Lower lobe of right lung (tissue), 2 donors: ENCODE measurements at regions not wholly inside any gene's neighbourhood (a gene's known extent, or its start where the extent isn't known, plus 50 kb on each side); places are given as distances from the start of the nearest gene placed in this dataset.

Experiments used
- ATAC-seq, 2 donors: fragments of 200-7000 bp; cut with Tn5 transposase; one replicate each; pipeline ENCODE4 v1.9.1; 2020 to 2022; ENCODE audit warnings: mild to moderate bottlenecking in 2 of 2, moderate library complexity in 2 of 2
- DNase-seq: peaks from one replicate; pipeline ENCODE4 v3.0.0-alpha.2; 2020
- H3K27ac ChIP-seq: fragments of 200-600 bp; one replicate; pipeline ENCODE4 v1.8.0; 2022
- H3K27me3 ChIP-seq: fragments of 200-600 bp; one replicate; pipeline ENCODE4 v1.8.0; 2022; ENCODE audit warnings: low read depth
- H3K36me3 ChIP-seq: fragments of 200-600 bp; one replicate; pipeline ENCODE4 v1.8.0; 2022; ENCODE audit warnings: mild to moderate bottlenecking
- H3K4me1 ChIP-seq: fragments of 200-600 bp; one replicate; pipeline ENCODE4 v1.8.0; 2022
- H3K4me3 ChIP-seq: fragments of 200-600 bp; one replicate; pipeline ENCODE4 v1.8.0; 2022; ENCODE audit warnings: mild to moderate bottlenecking
- H3K9me3 ChIP-seq: fragments of 200-600 bp; one replicate; pipeline ENCODE4 v1.8.0; 2022
- CTCF ChIP-seq: fragments of 200-600 bp; IDR thresholded peaks from one replicate; pipeline ENCODE4 v1.8.0; 2022; ENCODE audit warnings: antibody characterized with exemption, mild to moderate bottlenecking
- intact Hi-C: fragments of 100-400 bp; cut with DNase I; formaldehyde crosslinking; loops from one replicate; pipeline ENCODE4 v1.11.0; 2022
- donor health status: DM: no; HTN: yes; CAD: no; lungs with severe emphysema.

- TF ChIP-seq CTCF = no peak
- DNase-seq = no peak
- intact Hi-C loops = no loop called here
- Histone ChIP-seq H3K36me3 (no peaks in the 10 kb centered on the region), H3K9me3 (no peaks in the 10 kb centered on the region), H3K27me3 (no peaks in the 10 kb centered on the region), H3K4me3 (no peak overlapping the region), H3K4me1 (no peaks in the 10 kb centered on the region), H3K27ac (no peak overlapping the region)
- ATAC-seq = no peak
Observed at GRCh38 chr4:117378942-117379341, 293.6 kb upstream of the TRAM1L1 start.

GRCh38 chr4:117383468-117383867, 298.1 kb upstream of the TRAM1L1 start:
- intact Hi-C loops = no loop called here
- H3K4me1 ChIP-seq = no peaks in the 10 kb centered on the region
- no peak overlapping the region for H3K27ac ChIP-seq
- no peaks in the 10 kb centered on the region for H3K27me3 ChIP-seq
- H3K4me3 ChIP-seq = no peak overlapping the region
- no peak for DNase-seq
- no peak for TF ChIP-seq CTCF
- no peak for ATAC-seq
- no peaks in the 10 kb centered on the region for H3K36me3 ChIP-seq
- H3K9me3 ChIP-seq = no peaks in the 10 kb centered on the region

GRCh38 chr4:117385526-117385925, 300.1 kb upstream of the TRAM1L1 start:
- H3K4me1 ChIP-seq = no peaks in the 10 kb centered on the region
- ATAC-seq (no peak), DNase-seq (no peak)
- H3K4me3 ChIP-seq = no peak overlapping the region
- TF ChIP-seq CTCF = no peak
- H3K9me3 ChIP-seq = no peaks in the 10 kb centered on the region
- no peaks in the 10 kb centered on the region for H3K27me3 ChIP-seq
- H3K27ac ChIP-seq = no peak overlapping the region
- no peaks in the 10 kb centered on the region for H3K36me3 ChIP-seq
- intact Hi-C loops = no loop called here

- ATAC-seq (no peak), DNase-seq (no peak)
- no peaks in the 10 kb centered on the region for H3K36me3 ChIP-seq
- intact Hi-C loops = no loop called here
- no peaks in the 10 kb centered on the region for H3K4me1 ChIP-seq
- H3K27ac ChIP-seq = no peak overlapping the region
- no peak overlapping the region for H3K4me3 ChIP-seq
- H3K9me3 ChIP-seq = no peaks in the 10 kb centered on the region
- no peaks in the 10 kb centered on the region for H3K27me3 ChIP-seq
- TF ChIP-seq CTCF = no peak
Observed at GRCh38 chr4:117387072-117387471, 301.7 kb upstream of the TRAM1L1 start.

GRCh38 chr4:117400039-117400835, 314.9 kb upstream of the TRAM1L1 start:
- no peak for TF ChIP-seq CTCF
- H3K27me3 ChIP-seq = no peaks in the 10 kb centered on the region
- H3K9me3 ChIP-seq = no peaks in the 10 kb centered on the region
- no peak overlapping the region for H3K27ac ChIP-seq
- intact Hi-C loops = no loop called here
- no peaks in the 10 kb centered on the region for H3K36me3 ChIP-seq
- no peak for DNase-seq
- peak in 1 of 2 donors; percentile 71 for ATAC-seq
- H3K4me1 ChIP-seq = no peaks in the 10 kb centered on the region
- no peak overlapping the region for H3K4me3 ChIP-seq
